Caco-2 (cell line): ENCODE measurements at regions not wholly inside any gene's neighbourhood (a gene's known extent, or its start where the extent isn't known, plus 50 kb on each side); places are given as distances from the start of the nearest gene placed in this dataset.

Source experiments
- BruUV-seq: library from RNA; stranded (reverse); fragments of 400-500 nt; replicated peaks from 2 replicates; lab custom pipeline; 2021; lab: Mats Ljungman, UMichigan
- CTCF ChIA-PET: fragments of 300-600 bp; sonication (Branson Sonifier 250); formaldehyde crosslinking; loops from one replicate; lab custom pipeline; 2022; ENCODE audit warnings: antibody characterized with exemption; lab: Charles Lee
- POLR2A ChIA-PET: fragments of 300-600 bp; sonication (Branson Sonifier 250); formaldehyde crosslinking; loops from one replicate; lab custom pipeline; 2022; ENCODE audit warnings: antibody characterized with exemption; lab: Charles Lee
- DNase-seq, 2 experiments: peaks; one replicate each; pipeline versions ENCODE4 v3.0.0 to v3.0.0-alpha.2; 2020 to 2022
- H3K27me3 ChIP-seq: replicated peaks from 2 replicates; pipeline ENCODE4 v1.6.0; 2011; ENCODE audit warnings: low read length; ENCODE audit not compliant: control insufficient read depth, insufficient read depth
- H3K36me3 ChIP-seq: 2 replicates; pipeline ENCODE4 v1.5.1; 2011; ENCODE audit warnings: low read length; ENCODE audit not compliant: control insufficient read depth, insufficient read depth
- H3K4me1 ChIP-seq: fragments of 250-450 bp; sonication (Bioruptor Pico); 2 replicates; pipeline ENCODE4 v1.5.1; 2020; ENCODE audit warnings: mild to moderate bottlenecking
- H3K4me3 ChIP-seq: 2 replicates; pipeline ENCODE4 v1.5.1; 2011; ENCODE audit warnings: low read depth, mild to moderate bottlenecking, control low read depth, low read length
- H3K9me3 ChIP-seq: fragments of 250-450 bp; sonication (Bioruptor Pico); 2 replicates; pipeline ENCODE4 v1.5.1; 2020; ENCODE audit warnings: mild to moderate bottlenecking, moderate library complexity
- H3K27ac Mint-ChIP-seq: one replicate; pipeline ENCODE4 v1.8.0; 2022; ENCODE audit warnings: mixed read lengths; ENCODE audit not compliant: unreplicated experiment
- H3K27me3 Mint-ChIP-seq: one replicate; pipeline ENCODE4 v1.8.0; 2022; ENCODE audit warnings: mixed read lengths; ENCODE audit not compliant: insufficient read depth, unreplicated experiment
- H3K36me3 Mint-ChIP-seq: one replicate; pipeline ENCODE4 v1.8.0; 2022; ENCODE audit warnings: mild to moderate bottlenecking, mixed read lengths; ENCODE audit not compliant: insufficient read depth, unreplicated experiment
- H3K4me1 Mint-ChIP-seq: one replicate; pipeline ENCODE4 v1.8.0; 2022; ENCODE audit warnings: low read depth, mixed read lengths; ENCODE audit not compliant: unreplicated experiment
- H3K4me3 Mint-ChIP-seq: one replicate; pipeline ENCODE4 v1.8.0; 2022; ENCODE audit warnings: mild to moderate bottlenecking, moderate library complexity, mixed read lengths; ENCODE audit not compliant: unreplicated experiment
- H3K9me3 Mint-ChIP-seq: one replicate; pipeline ENCODE4 v1.8.0; 2022; ENCODE audit warnings: mixed read lengths; ENCODE audit not compliant: unreplicated experiment
- intact Hi-C: fragments of 100-400 bp; cut with micrococcal nuclease; formaldehyde crosslinking; loops from one replicate; pipeline ENCODE4 v1.10.0; 2022; ENCODE audit not compliant: unreplicated experiment
- TF ChIP-seq, protein P1 (sequence below), 2 experiments: fragments of 200-600 bp in 1 of 2; IDR thresholded peaks; 1 replicate in 1 of 2; 2 replicates in 1 of 2; pipeline versions ENCODE4 v1.5.1 to v1.8.0; 2011 to 2022; ENCODE audit warnings: antibody characterized with exemption in 1 of 2, control low read depth in 1 of 2, inconsistent platforms in 1 of 2, low read depth in 1 of 2, low read length in 1 of 2, mild to moderate bottlenecking in 1 of 2, moderate library complexity in 1 of 2; ENCODE audit not compliant: insufficient read depth in 1 of 2, severe bottlenecking in 1 of 2, unreplicated experiment in 1 of 2

DNA sequence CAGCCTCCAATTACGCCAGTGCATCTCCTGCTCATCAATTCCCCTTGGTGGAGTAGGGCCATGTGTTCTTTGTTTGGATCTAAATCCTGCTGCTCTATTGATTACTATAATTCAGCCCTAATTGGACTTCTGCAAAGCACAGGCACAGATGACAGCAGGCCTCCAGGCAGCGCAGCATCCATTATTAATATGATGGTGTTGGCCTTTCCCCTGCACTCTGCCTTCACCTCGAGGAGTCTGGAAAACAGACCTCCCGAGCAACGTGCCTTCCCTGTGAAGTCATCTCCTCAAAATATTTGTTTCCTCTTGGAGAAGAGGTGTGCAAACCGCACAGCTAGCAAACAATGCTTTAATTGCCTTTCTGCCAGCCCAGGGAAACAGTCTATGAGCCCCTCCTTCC, 92.5 kb downstream of the UQCRFS1 start:
- TF ChIP-seq, protein P1, sequence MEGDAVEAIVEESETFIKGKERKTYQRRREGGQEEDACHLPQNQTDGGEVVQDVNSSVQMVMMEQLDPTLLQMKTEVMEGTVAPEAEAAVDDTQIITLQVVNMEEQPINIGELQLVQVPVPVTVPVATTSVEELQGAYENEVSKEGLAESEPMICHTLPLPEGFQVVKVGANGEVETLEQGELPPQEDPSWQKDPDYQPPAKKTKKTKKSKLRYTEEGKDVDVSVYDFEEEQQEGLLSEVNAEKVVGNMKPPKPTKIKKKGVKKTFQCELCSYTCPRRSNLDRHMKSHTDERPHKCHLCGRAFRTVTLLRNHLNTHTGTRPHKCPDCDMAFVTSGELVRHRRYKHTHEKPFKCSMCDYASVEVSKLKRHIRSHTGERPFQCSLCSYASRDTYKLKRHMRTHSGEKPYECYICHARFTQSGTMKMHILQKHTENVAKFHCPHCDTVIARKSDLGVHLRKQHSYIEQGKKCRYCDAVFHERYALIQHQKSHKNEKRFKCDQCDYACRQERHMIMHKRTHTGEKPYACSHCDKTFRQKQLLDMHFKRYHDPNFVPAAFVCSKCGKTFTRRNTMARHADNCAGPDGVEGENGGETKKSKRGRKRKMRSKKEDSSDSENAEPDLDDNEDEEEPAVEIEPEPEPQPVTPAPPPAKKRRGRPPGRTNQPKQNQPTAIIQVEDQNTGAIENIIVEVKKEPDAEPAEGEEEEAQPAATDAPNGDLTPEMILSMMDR (IDR thresholded peaks at IDR 0.05; ENCODE audit: insufficient read depth in 1 of 2, low read depth in 1 of 2, low read length in 1 of 2, severe bottlenecking in 1 of 2, unreplicated experiment in 1 of 2): no peak
- Histone ChIP-seq H3K4me1 (no peaks in the 10 kb centered on the region), H3K36me3 (no peaks in the 10 kb centered on the region), H3K9me3 (0 out of 2 replicates have a peak, but pooled peaks cover 2% of the 10 kb centered on the region), H3K4me3 (no peak overlapping the region), H3K27me3 (no peaks in the 10 kb centered on the region)
- Mint-ChIP-seq H3K36me3 (no peaks in the 10 kb centered on the region), H3K4me3 (no peak overlapping the region), H3K4me1 (no peaks in the 10 kb centered on the region), H3K9me3 (peaks cover 8% of the 10 kb centered on the region), H3K27ac (no peak overlapping the region), H3K27me3 (no peaks in the 10 kb centered on the region)
- intact Hi-C loops: no loop called here
- CTCF ChIA-PET: interaction anchor here (1.1 to 1.9 kb wide), 2 partner anchors 140 to 143 kb away, joined by 3 to 5 read pairs; no protein-coding TSS in a partner anchor
- DNase-seq: no peak
- POLR2A ChIA-PET: no interaction called here
- no TSS peak for BruUV-seq

DNA sequence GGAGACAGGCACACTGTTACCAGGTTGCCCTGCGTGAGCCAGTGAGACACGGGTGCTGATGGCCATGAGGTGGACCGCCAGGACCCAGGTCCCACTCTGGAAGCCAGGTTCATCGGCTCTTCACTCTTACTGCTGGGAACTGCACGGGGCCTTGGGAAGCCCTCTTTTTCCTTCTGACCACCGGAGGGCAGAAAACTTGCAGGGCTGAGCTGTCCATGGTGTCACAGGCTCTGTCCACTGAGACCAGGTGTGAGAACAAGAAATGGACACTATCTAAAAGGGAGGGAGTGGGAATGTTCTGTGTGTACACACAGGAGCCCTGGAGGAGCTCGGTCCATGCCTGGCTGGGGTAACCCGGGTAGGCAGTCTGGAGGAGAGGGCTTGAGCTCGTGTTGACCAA, 93.4 kb downstream of the UQCRFS1 start:
- ChIA-PET POLR2A (no interaction called here), CTCF (interaction anchor here (1.9 kb wide), 1 partner anchor 144 kb away, joined by 5 read pairs; no protein-coding TSS in a partner anchor)
- Mint-ChIP-seq H3K36me3 (no peaks in the 10 kb centered on the region), H3K27ac (no peak overlapping the region), H3K4me1 (no peaks in the 10 kb centered on the region), H3K9me3 (no peaks in the 10 kb centered on the region), H3K27me3 (no peaks in the 10 kb centered on the region), H3K4me3 (no peak overlapping the region)
- Histone ChIP-seq H3K36me3 (no peaks in the 10 kb centered on the region), H3K9me3 (0 out of 2 replicates have a peak, but pooled peaks cover 2% of the 10 kb centered on the region), H3K4me1 (no peaks in the 10 kb centered on the region), H3K27me3 (no peaks in the 10 kb centered on the region), H3K4me3 (no peak overlapping the region)
- peak in 1 of 2 experiments; percentile 11 for DNase-seq
- intact Hi-C loops: loop anchor here (1.0 kb wide), 1 partner anchor 144 kb away; no protein-coding TSS in a partner anchor
- no TSS peak for BruUV-seq
- TF ChIP-seq, protein P1 (IDR thresholded peaks at IDR 0.05; ENCODE audit: insufficient read depth in 1 of 2, low read depth in 1 of 2, low read length in 1 of 2, severe bottlenecking in 1 of 2, unreplicated experiment in 1 of 2): peak in 1 of 2 experiments; percentile 27

DNA sequence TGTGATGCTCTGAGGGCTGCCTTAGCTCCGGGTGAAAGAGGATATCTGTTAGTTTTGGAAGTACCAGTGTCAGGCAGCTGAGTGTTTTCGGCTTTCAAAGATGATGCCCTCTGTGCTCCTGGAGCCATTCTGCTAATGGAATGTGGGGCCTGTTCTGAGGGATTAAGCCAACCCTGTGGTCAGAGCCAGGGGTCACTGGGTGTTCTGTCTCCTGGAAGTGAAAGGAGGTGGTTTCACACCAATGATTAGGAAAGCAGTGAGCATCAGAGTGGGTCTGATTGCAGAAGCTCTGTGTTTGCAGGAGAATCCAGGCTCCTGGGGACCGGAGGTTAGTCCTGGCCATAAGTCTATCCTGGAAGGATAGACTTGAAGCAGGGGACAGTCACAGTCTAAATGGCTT, 94.6 kb downstream of the UQCRFS1 start:
- no peaks in the 10 kb centered on the region for H3K9me3 ChIP-seq

More for the DNA sequence above, 94.6 kb downstream of the UQCRFS1 start:
- TF ChIP-seq, protein P1 (IDR thresholded peaks at IDR 0.05; ENCODE audit: insufficient read depth in 1 of 2, low read depth in 1 of 2, low read length in 1 of 2, severe bottlenecking in 1 of 2, unreplicated experiment in 1 of 2): no peak
- POLR2A ChIA-PET: no interaction called here
- BruUV-seq: no TSS peak
- Histone ChIP-seq H3K36me3 (no peaks in the 10 kb centered on the region), H3K27me3 (no peaks in the 10 kb centered on the region), H3K4me1 (no peaks in the 10 kb centered on the region), H3K4me3 (no peak overlapping the region)
- CTCF ChIA-PET: no interaction called here
- intact Hi-C loops: no loop called here
- Mint-ChIP-seq H3K4me1 (no peaks in the 10 kb centered on the region), H3K36me3 (no peaks in the 10 kb centered on the region), H3K27me3 (no peaks in the 10 kb centered on the region), H3K27ac (no peak overlapping the region), H3K9me3 (no peaks in the 10 kb centered on the region), H3K4me3 (no peak overlapping the region)
- DNase-seq: no peak
